HL-60/S4 (cell line): ENCODE measurements at regions not wholly inside any gene's neighbourhood (a gene's known extent, or its start where the extent isn't known, plus 50 kb on each side); places are given as distances from the start of the nearest gene placed in this dataset.

ENCODE experiments used
- in situ Hi-C: fragments of 300-500 bp; cut with MboI; formaldehyde crosslinking; loops from 2 replicates; pipeline ENCODE4 v1.14.3; 2022; ENCODE audit warnings: low sequenced_read_pairs

- in situ Hi-C loops = no loop called here
Measured at GRCh38 chr2:235334179-235334578, 159.7 kb upstream of the AGAP1 start.

- in situ Hi-C loops = no loop called here
Measured at GRCh38 chr2:235343156-235343774, 150.6 kb upstream of the AGAP1 start.

- in situ Hi-C loops = no loop called here
Measured at GRCh38 chr2:235343869-235344268, 150.0 kb upstream of the AGAP1 start.

- in situ Hi-C loops = no loop called here
Measured at GRCh38 chr2:235345745-235346144, 148.1 kb upstream of the AGAP1 start.

GRCh38 chr2:235347691-235348090 lies 146.2 kb upstream of the AGAP1 start:
- in situ Hi-C loops = no loop called here

GRCh38 chr2:235348329-235348728 lies 145.5 kb upstream of the AGAP1 start:
- in situ Hi-C loops = no loop called here

GRCh38 chr2:235350234-235350633 lies 143.6 kb upstream of the AGAP1 start:
- in situ Hi-C loops = no loop called here

- in situ Hi-C loops = no loop called here
Measured at GRCh38 chr2:235352541-235352940, 141.3 kb upstream of the AGAP1 start.

- in situ Hi-C loops = no loop called here
Measured at GRCh38 chr2:235357881-235358280, 136.0 kb upstream of the AGAP1 start.

- in situ Hi-C loops = no loop called here
Measured at GRCh38 chr2:235358981-235359471, 134.8 kb upstream of the AGAP1 start.

GRCh38 chr2:235360446-235360845 lies 133.4 kb upstream of the AGAP1 start:
- in situ Hi-C loops = no loop called here

- in situ Hi-C loops = no loop called here
Measured at GRCh38 chr2:235365743-235366142, 128.1 kb upstream of the AGAP1 start.

- in situ Hi-C loops = no loop called here
Measured at GRCh38 chr2:235366390-235366789, 127.5 kb upstream of the AGAP1 start.

- in situ Hi-C loops = no loop called here
Measured at GRCh38 chr2:235366807-235367206, 127.0 kb upstream of the AGAP1 start.

GRCh38 chr2:235371018-235371417 lies 122.8 kb upstream of the AGAP1 start:
- in situ Hi-C loops = no loop called here

GRCh38 chr2:235373171-235373570 lies 120.7 kb upstream of the AGAP1 start:
- in situ Hi-C loops = no loop called here

GRCh38 chr2:235377176-235377575 lies 116.7 kb upstream of the AGAP1 start:
- in situ Hi-C loops = no loop called here

- in situ Hi-C loops = no loop called here
Measured at GRCh38 chr2:235378246-235378645, 115.6 kb upstream of the AGAP1 start.

- in situ Hi-C loops = no loop called here
Measured at GRCh38 chr2:235378944-235379343, 114.9 kb upstream of the AGAP1 start.

GRCh38 chr2:235381261-235381912 lies 112.5 kb upstream of the AGAP1 start:
- in situ Hi-C loops = no loop called here

- in situ Hi-C loops = no loop called here
Measured at GRCh38 chr2:235382179-235382578, 111.7 kb upstream of the AGAP1 start.

GRCh38 chr2:235382601-235383000 lies 111.2 kb upstream of the AGAP1 start:
- in situ Hi-C loops = no loop called here
